ENCODE measurements at regions not wholly inside any gene's neighbourhood (a gene's known extent, or its start where the extent isn't known, plus 50 kb on each side); places are given as distances from the start of the nearest gene placed in this dataset.
"Not testable (repeated sequence)": the region's sequence is repeated elsewhere in the genome, so short reads cannot be mapped to it uniquely, and the experiment has no call there.

DNA sequence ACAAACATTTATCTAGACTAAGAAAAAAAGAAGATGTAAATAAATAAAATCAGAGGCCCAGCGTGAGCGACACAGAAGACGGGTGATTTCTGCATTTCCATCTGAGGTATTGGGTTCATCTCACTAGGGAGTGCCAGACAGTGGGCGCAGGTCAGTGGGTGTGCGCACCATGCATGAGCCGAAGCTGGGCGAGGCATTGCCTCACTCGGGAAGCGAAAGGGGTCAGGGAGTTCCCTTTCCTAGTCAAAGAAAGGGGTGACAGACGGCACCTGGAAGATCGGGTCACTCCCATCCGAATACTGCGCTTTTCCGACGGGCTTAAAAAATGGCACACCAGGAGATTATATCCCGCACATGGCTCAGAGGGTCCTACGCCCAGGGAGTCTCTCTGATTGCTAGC, 79.5 kb upstream of the ABCD2 start:
- intact Hi-C loops (cut with micrococcal nuclease); H3K9me3 Mint-ChIP-seq; H3K27me3 Mint-ChIP-seq (ENCODE audit: low read depth); H3K4me1 Mint-ChIP-seq (ENCODE audit: low read depth); H3K27ac Mint-ChIP-seq; DNase-seq; H3K36me3 Mint-ChIP-seq (ENCODE audit: low read depth); H3K4me3 Mint-ChIP-seq; CTCF ChIA-PET: not testable (repeated sequence)

DNA sequence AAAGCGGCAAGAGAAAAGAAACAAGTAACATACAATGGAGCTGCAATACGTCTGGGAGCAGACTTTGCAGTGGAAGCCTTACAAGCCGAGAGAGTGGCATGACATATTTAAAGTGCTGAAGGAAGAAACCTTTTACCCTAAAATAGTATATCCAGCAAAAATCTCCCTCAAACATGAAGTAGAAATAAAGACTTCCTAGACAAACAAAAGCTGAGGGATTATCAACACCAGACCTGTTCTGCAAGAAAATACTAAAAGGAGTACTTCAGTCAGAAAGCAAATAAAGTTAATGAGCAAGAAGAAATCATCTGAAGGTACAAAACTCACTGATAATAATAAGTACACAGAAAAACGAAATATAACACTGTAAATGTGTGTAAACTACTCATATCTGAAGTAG, 77.5 kb upstream of the ABCD2 start:
- Mint-ChIP-seq H3K4me1 (ENCODE audit: low read depth) (no peaks in the 10 kb centered on the region), H3K27me3 (ENCODE audit: low read depth) (no peaks in the 10 kb centered on the region), H3K27ac (no peak overlapping the region), H3K9me3 (peaks cover 5% of the 10 kb centered on the region), H3K36me3 (ENCODE audit: low read depth) (peaks cover 1% of the 10 kb centered on the region), H3K4me3 (no peak overlapping the region)
- intact Hi-C loops (cut with micrococcal nuclease) = no loop called here
- no peak for DNase-seq
- CTCF ChIA-PET = interaction anchor here (0.6 to 0.7 kb wide), 3 partner anchors 20 to 192 kb away, joined by 3 read pairs; no protein-coding TSS in a partner anchor

DNA sequence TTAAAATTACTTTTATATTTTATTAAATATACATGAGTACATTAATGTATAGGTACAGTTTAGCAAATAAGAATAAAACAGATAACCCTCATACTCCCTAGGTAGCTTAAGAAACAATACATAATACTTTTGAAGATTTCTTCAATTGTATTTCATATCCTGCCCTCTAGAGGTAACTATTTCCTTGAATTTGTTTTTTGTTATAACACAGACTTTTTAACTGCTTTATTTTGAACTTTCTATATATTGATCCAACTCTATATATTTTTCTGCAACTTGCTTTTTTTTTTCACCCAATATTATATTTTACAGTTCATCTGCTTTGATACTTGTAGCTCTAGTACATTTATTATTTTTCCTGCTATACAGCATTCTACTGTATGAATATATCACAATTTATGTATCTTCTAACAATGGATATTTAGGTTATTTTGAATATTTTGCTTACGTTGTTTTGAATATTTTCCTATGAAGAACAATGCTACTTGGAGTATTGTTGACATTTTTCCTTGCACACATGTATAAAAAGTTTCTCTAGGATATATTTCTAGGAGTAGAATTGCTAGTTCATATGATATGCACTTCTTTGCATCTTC, 72.8 kb upstream of the ABCD2 start:
- intact Hi-C loops (cut with micrococcal nuclease) = loop anchor here (1.0 kb wide), 4 partner anchors 73 to 374 kb away; partner anchors contain the start of gene ABCD2
- Mint-ChIP-seq H3K27ac (no peak overlapping the region), H3K27me3 (ENCODE audit: low read depth) (no peaks in the 10 kb centered on the region), H3K4me3 (no peak overlapping the region), H3K36me3 (ENCODE audit: low read depth) (peaks cover 1% of the 10 kb centered on the region), H3K4me1 (ENCODE audit: low read depth) (peaks cover 1% of the 10 kb centered on the region), H3K9me3 (no peaks in the 10 kb centered on the region)
- DNase-seq = no peak
- CTCF ChIA-PET = interaction anchor here (0.6 to 2.0 kb wide), 13 partner anchors 73 to 375 kb away, joined by 3 to 7 read pairs (median 4); partner anchors contain the start of gene ABCD2

DNA sequence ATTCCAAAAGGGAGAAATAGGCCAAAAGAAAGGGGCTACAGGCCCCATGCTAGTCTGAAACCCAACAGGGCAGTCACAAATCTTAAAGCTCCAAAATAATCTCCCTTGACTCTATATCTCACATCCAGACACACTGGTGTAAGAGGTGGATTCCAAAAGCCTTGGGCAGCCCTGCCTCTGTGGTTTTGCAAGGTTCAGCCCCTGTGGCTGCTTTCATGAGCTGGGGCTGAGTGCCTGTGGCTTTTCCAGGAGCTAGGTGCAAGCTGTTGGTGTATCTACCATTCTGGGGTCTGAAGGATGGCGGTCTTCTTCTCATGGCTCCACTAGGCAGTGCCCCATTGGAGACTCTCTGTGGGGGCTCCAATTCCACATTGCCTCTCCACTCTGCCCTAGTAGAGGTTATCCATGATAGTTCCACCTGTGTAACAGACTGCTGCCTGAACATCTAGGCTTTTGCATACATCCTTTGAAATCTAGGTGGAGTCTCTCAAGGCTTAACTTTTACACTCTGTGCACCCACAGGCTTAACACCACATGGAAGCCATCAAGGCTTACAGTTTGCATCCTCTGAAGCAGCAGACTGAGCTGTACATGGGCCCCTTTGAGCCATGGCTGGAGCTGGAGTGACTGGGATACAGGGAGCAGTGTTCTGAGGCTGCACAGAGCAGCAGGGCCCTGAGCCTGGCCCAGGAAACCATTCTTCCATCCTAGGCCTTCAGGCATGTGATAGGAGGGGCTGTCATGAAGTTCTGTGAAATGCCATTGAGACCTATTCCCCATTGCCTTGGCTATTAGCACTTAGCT, 66.5 kb upstream of the ABCD2 start:
- no peaks in the 10 kb centered on the region for H3K27me3 Mint-ChIP-seq (ENCODE audit: low read depth)
- H3K4me3 Mint-ChIP-seq = no peak overlapping the region
- CTCF ChIA-PET = no interaction called here
- H3K27ac Mint-ChIP-seq = peak overlapping the region; percentile 3
- H3K9me3 Mint-ChIP-seq = no peaks in the 10 kb centered on the region
- H3K4me1 Mint-ChIP-seq (ENCODE audit: low read depth) = peaks cover 29% of the 10 kb centered on the region
- intact Hi-C loops (cut with micrococcal nuclease) = no loop called here
- peak; percentile 13 for DNase-seq
- peaks cover 2% of the 10 kb centered on the region for H3K36me3 Mint-ChIP-seq (ENCODE audit: low read depth)

DNA sequence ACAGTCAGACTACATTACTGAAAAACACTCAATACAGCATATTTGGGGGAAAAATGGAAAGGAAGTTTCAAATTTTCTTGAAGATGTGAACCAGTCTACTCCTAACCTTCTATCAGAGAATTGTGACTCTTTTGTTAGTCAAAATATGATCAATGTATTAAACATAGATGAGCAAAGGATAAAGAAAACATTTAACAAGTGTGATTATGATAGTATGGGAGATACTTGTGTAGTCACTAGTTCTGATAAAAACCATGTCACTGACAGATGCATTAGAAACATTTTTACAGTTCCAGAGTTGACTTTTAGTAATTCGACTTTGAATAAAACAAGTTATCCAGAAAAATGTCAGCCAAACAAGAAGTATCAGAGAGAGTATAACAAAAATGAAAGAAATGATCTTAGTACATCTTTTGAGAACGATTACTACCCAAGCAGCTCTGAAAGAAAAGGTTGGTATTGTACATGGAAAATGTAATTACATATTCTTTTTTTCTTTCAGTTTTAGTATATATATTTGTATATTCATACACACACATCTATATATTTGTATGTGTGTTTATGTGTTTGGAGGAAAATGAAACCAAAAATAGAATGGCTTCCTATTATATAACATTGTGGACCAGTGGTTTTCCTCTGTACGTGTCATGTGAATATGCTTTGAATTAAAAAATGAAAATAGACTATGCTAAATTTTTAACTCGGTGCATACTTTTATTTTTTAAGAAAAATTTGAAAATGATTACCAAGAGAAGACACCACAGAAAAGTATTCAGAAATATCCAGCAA, 63.3 kb upstream of the ABCD2 start:
- H3K4me1 Mint-ChIP-seq (ENCODE audit: low read depth) = peaks cover 29% of the 10 kb centered on the region
- peak overlapping the region; percentile 75 for H3K4me3 Mint-ChIP-seq
- intact Hi-C loops (cut with micrococcal nuclease) = loop anchor here (1.0 to 5.0 kb wide), 5 partner anchors 38 to 240 kb away; partner anchors contain the start of gene KIF21A
- H3K36me3 Mint-ChIP-seq (ENCODE audit: low read depth) = peaks cover 6% of the 10 kb centered on the region
- H3K27ac Mint-ChIP-seq = peak overlapping the region; percentile 90
- CTCF ChIA-PET = no interaction called here
- peaks cover 14% of the 10 kb centered on the region for H3K9me3 Mint-ChIP-seq
- H3K27me3 Mint-ChIP-seq (ENCODE audit: low read depth) = no peaks in the 10 kb centered on the region
- no peak for DNase-seq

DNA sequence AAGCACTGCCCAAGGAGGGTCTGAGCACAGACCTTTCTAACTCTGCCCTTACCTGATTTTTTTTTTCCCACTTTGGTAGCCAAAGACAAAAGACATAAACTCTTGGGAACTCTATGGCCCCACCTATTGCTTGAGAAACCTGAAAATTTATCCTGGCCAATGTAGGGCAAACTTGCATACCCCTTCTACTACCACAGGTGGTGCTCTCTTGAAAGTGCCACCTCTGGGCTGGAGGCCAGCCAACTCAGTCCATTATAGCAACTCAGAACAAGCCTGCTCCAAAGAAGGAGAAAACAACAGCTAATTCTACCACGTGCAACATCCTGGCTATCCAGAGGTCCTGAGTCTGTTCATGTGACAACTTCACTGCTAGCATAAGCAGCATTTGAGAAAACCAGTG, 55.7 kb upstream of the ABCD2 start:
- Mint-ChIP-seq H3K4me1 (ENCODE audit: low read depth) (peaks cover 21% of the 10 kb centered on the region), H3K27me3 (ENCODE audit: low read depth) (no peaks in the 10 kb centered on the region), H3K9me3 (peaks cover 36% of the 10 kb centered on the region), H3K27ac (no peak overlapping the region), H3K4me3 (no peak overlapping the region), H3K36me3 (ENCODE audit: low read depth) (peaks cover 21% of the 10 kb centered on the region)
- no peak for DNase-seq
- CTCF ChIA-PET = no interaction called here
- intact Hi-C loops (cut with micrococcal nuclease) = no loop called here

DNA sequence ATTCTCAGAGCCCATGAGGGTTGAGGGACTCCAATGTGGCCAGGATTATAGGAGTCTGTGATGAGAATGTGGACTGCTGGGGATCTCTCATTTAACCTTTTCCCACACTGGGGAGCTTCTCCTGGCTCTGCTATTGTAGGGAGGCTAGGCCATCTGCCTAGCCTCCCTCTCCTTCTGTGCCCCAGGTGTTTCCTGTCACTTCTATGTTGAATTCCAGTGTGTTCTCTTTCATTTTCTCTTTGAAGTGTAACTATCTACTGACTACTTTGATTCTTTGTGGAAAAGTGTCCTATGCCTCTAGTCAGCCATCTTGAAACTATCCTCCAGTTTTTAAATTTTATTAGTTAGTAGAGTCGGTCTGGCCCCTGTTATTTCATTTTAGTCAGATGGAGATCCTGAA, 53.4 kb upstream of the ABCD2 start:
- Mint-ChIP-seq H3K4me1 (ENCODE audit: low read depth) (peaks cover 33% of the 10 kb centered on the region), H3K9me3 (peaks cover 30% of the 10 kb centered on the region), H3K27me3 (ENCODE audit: low read depth) (no peaks in the 10 kb centered on the region), H3K36me3 (ENCODE audit: low read depth) (peaks cover 24% of the 10 kb centered on the region), H3K4me3 (no peak overlapping the region), H3K27ac (no peak overlapping the region)
- no peak for DNase-seq
- CTCF ChIA-PET = no interaction called here
- intact Hi-C loops (cut with micrococcal nuclease) = no loop called here

DNA sequence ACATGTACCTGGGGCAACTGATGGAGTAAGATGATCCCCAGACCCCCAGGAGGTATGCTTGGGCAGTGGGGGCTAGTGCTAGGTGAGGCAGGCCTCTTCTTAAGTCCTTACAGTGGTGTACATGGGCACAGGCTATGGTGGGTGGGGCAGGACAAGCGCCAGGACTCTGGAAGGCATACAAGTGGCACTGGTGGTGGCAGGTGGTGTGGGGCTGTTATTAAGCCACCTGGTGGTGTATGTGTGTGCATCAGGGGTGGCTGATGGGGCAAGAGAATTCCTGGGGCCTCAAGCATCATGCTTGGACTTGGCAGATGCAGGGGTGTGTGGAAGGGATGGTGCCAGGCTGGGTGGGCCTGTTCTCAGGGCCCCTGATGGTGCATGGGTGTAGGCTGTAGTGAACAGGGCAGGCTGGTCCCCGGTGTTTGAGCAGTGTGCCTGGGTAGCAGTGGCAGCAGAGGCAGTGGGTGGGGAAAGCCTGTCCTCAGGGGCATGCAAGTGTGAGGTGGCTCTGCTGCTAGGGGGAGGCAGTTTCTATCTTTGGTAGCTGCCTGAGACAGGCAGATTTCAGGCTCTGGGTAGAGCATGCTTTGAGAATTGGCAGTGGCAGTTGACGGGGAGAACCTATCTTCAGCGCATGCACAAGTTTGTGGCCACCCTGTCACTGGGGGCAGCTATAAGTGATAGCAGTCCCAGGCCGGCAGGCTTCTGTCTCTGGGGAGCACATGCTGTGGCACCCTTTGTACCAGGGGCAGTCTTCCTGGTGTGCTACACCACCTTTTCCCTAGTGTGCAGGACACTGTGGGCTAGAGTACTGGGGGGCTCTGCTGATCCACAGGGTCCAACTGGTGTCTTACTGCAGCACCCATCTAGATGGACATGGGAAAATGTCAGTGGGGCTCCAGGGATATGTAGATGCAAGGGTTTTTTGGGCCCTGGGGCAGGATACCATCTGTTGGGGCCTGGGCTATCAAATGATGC, 52.6 kb upstream of the ABCD2 start:
- intact Hi-C loops (cut with micrococcal nuclease) = no loop called here
- no peak for DNase-seq
- CTCF ChIA-PET = no interaction called here
- Mint-ChIP-seq H3K36me3 (ENCODE audit: low read depth) (peaks cover 27% of the 10 kb centered on the region), H3K4me1 (ENCODE audit: low read depth) (peaks cover 33% of the 10 kb centered on the region), H3K9me3 (peaks cover 33% of the 10 kb centered on the region), H3K27me3 (ENCODE audit: low read depth) (no peaks in the 10 kb centered on the region), H3K27ac (no peak overlapping the region), H3K4me3 (no peak overlapping the region)

DNA sequence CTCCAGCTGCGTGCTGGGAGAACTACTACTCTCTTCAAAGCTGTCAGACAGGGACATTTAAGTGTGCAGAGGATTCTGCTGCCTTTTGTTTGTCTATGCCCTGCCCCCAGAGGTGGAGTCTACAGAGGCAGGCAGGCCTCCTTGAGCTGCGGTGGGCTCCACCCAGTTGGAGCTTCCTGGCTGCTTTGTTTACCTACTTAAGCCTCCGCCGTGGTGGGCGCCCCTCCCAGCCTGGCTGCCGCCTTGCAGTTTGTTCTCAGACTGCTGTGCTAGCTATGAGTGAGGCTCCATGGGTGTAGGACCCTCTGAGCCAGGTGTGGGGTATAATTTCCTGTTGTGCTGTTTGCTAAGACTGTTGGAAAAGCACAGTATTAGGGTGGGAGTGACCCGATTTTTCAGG, 49.9 kb upstream of the ABCD2 start:
- peaks cover 31% of the 10 kb centered on the region for H3K36me3 Mint-ChIP-seq (ENCODE audit: low read depth)
- peaks cover 31% of the 10 kb centered on the region for H3K9me3 Mint-ChIP-seq
- peaks cover 33% of the 10 kb centered on the region for H3K4me1 Mint-ChIP-seq (ENCODE audit: low read depth)
- CTCF ChIA-PET; H3K27me3 Mint-ChIP-seq (ENCODE audit: low read depth); H3K4me3 Mint-ChIP-seq; intact Hi-C loops (cut with micrococcal nuclease): not testable (repeated sequence)
- peak; percentile 10 for DNase-seq
- H3K27ac Mint-ChIP-seq = peak overlapping the region; percentile 41
